ENCODE measurements at regions not wholly inside any gene's neighbourhood (a gene's known extent, or its start where the extent isn't known, plus 50 kb on each side); places are given as distances from the start of the nearest gene placed in this dataset.

DNA sequence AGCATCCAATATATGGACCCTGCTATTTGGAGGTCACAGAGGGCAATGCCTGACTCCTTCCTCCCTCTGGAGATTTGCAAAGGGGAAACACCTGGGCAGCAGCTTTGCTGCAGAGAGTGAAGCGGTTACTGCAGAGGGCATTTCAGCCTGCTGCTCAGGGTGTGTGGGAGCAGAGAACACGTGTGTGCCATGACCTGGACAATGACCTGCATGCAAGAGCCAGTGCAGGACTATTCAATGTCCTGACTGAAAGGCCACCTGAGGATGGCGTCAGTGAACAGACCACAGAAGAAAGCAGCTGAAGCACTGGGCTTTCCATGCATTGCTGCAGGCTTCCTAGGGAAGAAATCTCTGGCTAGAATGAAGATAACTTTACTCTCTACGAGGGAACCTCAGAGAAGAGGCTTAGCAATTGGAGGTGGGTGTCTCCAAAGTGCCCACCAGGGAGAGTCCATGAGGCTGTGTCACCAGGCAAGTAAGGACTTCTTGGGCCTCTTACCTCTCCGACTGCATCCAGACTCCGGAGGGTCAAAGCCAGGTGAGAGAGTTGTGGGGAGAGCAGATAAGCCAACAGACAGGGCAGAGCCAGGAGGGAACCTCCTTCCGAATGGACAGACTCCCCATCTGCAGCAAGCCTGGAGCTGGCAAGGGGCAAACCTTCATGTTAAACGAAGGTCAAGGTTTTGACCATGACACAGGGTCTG, 52.9 kb upstream of the PMEPA1 start:
- H3K4me1 Mint-ChIP-seq, result peaks cover 3% of the 10 kb centered on the region
- no peak overlapping the region for H3K27ac Mint-ChIP-seq
- no peak overlapping the region for H3K27ac ChIP-seq (ENCODE audit: low read depth, low read length)
- no peaks in the 10 kb centered on the region for H3K27me3 ChIP-seq (ENCODE audit: control insufficient read depth, insufficient read depth, low read length, poor library complexity, severe bottlenecking)
- H3K4me3 Mint-ChIP-seq, result no peak overlapping the region
- peaks cover 6% of the 10 kb centered on the region for H3K9me3 ChIP-seq (ENCODE audit: control insufficient read depth, low read length)
- DNase-seq, result peak; percentile 42
- H3K36me3 Mint-ChIP-seq (ENCODE audit: low read depth), result no peaks in the 10 kb centered on the region
- 91 to 92% methylated on average over 5 to 8 of the region's 8 CpGs for WGBS, 2 experiments (ENCODE audit: insufficient coverage in 1 of 2, insufficient read length in 1 of 2)
- no peak overlapping the region for H3K9ac ChIP-seq (ENCODE audit: extremely low read depth, low read length, poor library complexity, severe bottlenecking)
- no peak overlapping the region for H3K4me3 ChIP-seq (ENCODE audit: low read length)
- no peaks in the 10 kb centered on the region for H3K4me1 ChIP-seq (ENCODE audit: control insufficient read depth, insufficient read depth, low read length)
- peaks cover 19% of the 10 kb centered on the region for H3K27me3 Mint-ChIP-seq (ENCODE audit: insufficient read depth)
- no peaks in the 10 kb centered on the region for H3K36me3 ChIP-seq (ENCODE audit: control insufficient read depth, insufficient read depth, low read length)
- H3K9me3 Mint-ChIP-seq, result peaks cover 14% of the 10 kb centered on the region
- TF ChIP-seq, protein P1, sequence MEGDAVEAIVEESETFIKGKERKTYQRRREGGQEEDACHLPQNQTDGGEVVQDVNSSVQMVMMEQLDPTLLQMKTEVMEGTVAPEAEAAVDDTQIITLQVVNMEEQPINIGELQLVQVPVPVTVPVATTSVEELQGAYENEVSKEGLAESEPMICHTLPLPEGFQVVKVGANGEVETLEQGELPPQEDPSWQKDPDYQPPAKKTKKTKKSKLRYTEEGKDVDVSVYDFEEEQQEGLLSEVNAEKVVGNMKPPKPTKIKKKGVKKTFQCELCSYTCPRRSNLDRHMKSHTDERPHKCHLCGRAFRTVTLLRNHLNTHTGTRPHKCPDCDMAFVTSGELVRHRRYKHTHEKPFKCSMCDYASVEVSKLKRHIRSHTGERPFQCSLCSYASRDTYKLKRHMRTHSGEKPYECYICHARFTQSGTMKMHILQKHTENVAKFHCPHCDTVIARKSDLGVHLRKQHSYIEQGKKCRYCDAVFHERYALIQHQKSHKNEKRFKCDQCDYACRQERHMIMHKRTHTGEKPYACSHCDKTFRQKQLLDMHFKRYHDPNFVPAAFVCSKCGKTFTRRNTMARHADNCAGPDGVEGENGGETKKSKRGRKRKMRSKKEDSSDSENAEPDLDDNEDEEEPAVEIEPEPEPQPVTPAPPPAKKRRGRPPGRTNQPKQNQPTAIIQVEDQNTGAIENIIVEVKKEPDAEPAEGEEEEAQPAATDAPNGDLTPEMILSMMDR (conservative IDR thresholded peaks at IDR 0.05), result no peak

DNA sequence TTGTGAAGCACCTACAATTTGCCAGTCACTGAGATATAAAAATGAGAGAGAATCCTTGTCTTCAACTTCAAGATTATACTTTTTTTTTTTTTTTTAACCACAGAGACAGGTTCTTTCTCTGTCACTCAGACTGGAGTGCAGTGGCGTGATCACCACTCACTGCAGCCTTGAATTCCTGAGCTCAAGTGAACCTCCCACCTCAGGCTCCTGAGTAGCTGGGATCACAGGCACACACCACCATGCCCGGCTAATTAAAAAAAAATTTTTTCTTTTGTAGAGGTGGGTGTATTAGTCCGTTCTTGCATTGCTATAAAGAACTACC, 51.6 kb upstream of the PMEPA1 start:
- H3K4me1 Mint-ChIP-seq, result no peaks in the 10 kb centered on the region
- no peak overlapping the region for H3K4me3 Mint-ChIP-seq
- no peak overlapping the region for H3K27ac ChIP-seq (ENCODE audit: low read depth, low read length)
- H3K27ac Mint-ChIP-seq, result no peak overlapping the region
- no peaks in the 10 kb centered on the region for H3K36me3 Mint-ChIP-seq (ENCODE audit: low read depth)
- TF ChIP-seq, protein P1 (conservative IDR thresholded peaks at IDR 0.05), result no peak
- WGBS, 2 experiments (ENCODE audit: insufficient coverage in 1 of 2, insufficient read length in 1 of 2), result 50 to 89% methylated on average over 1 to 3 of the region's 3 CpGs
- no peak overlapping the region for H3K4me3 ChIP-seq (ENCODE audit: low read length)
- no peaks in the 10 kb centered on the region for H3K4me1 ChIP-seq (ENCODE audit: control insufficient read depth, insufficient read depth, low read length)
- H3K27me3 Mint-ChIP-seq (ENCODE audit: insufficient read depth), result peaks cover 22% of the 10 kb centered on the region
- H3K9me3 ChIP-seq (ENCODE audit: control insufficient read depth, low read length), result peaks cover 10% of the 10 kb centered on the region
- no peaks in the 10 kb centered on the region for H3K36me3 ChIP-seq (ENCODE audit: control insufficient read depth, insufficient read depth, low read length)
- H3K9me3 Mint-ChIP-seq, result peaks cover 20% of the 10 kb centered on the region
- H3K27me3 ChIP-seq (ENCODE audit: control insufficient read depth, insufficient read depth, low read length, poor library complexity, severe bottlenecking), result no peaks in the 10 kb centered on the region
- no peak overlapping the region for H3K9ac ChIP-seq (ENCODE audit: extremely low read depth, low read length, poor library complexity, severe bottlenecking)
- peak; percentile 28 for DNase-seq

DNA sequence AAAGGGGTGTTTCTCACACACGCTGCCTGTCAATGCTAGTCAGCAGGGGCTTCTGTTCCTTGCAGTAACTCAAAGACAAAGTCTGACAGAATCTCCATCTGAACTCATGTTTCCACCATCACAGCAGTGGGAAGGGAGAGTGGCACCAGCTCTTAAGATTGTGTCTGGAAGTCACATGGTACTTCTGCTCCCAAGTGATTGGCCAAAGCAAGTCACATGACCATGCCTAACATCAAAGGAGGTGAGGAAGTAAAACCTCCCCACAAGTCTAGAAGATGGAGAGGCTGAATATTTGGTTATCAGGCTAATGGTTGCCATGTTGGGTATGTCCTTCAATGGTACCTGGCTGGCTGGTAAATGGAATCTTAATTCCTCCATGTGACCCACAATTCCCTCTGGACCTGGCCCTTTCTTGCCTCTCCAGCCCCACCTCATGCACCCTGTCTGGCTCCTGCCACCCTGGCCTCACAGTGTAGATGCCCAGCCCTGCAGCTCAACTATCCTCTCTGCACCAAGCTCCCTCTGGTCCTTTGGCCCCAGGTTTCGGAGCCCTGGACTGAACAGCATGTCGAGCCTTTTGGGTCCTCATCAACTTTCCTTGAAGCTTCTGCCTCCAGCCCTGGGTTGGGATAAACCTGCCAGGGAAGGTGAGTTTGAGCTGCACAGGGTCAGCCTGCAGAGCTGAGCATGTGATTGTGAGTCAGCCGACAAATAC, 51.0 kb upstream of the PMEPA1 start:
- H3K4me3 ChIP-seq (ENCODE audit: low read length), result no peak overlapping the region
- H3K9ac ChIP-seq (ENCODE audit: extremely low read depth, low read length, poor library complexity, severe bottlenecking), result no peak overlapping the region
- Mint-ChIP-seq H3K36me3 (ENCODE audit: low read depth) (no peaks in the 10 kb centered on the region), H3K9me3 (peaks cover 20% of the 10 kb centered on the region), H3K4me3 (no peak overlapping the region), H3K27ac (no peak overlapping the region), H3K27me3 (ENCODE audit: insufficient read depth) (peaks cover 27% of the 10 kb centered on the region), H3K4me1 (no peaks in the 10 kb centered on the region)
- no peaks in the 10 kb centered on the region for H3K4me1 ChIP-seq (ENCODE audit: control insufficient read depth, insufficient read depth, low read length)
- H3K27ac ChIP-seq (ENCODE audit: low read depth, low read length), result no peak overlapping the region
- no peaks in the 10 kb centered on the region for H3K27me3 ChIP-seq (ENCODE audit: control insufficient read depth, insufficient read depth, low read length, poor library complexity, severe bottlenecking)
- TF ChIP-seq, protein P1 (conservative IDR thresholded peaks at IDR 0.05), result no peak
- H3K36me3 ChIP-seq (ENCODE audit: control insufficient read depth, insufficient read depth, low read length), result no peaks in the 10 kb centered on the region
- 92 to 100% methylated on average over 2 to 4 of the region's 4 CpGs for WGBS, 2 experiments (ENCODE audit: insufficient coverage in 1 of 2, insufficient read length in 1 of 2)
- peaks cover 10% of the 10 kb centered on the region for H3K9me3 ChIP-seq (ENCODE audit: control insufficient read depth, low read length)
- DNase-seq, result peak; percentile 22

Measured in endodermal cell (in vitro differentiated cells).